ENCODE measurements at regions not wholly inside any gene's neighbourhood (a gene's known extent, or its start where the extent isn't known, plus 50 kb on each side); places are given as distances from the start of the nearest gene placed in this dataset.

DNA sequence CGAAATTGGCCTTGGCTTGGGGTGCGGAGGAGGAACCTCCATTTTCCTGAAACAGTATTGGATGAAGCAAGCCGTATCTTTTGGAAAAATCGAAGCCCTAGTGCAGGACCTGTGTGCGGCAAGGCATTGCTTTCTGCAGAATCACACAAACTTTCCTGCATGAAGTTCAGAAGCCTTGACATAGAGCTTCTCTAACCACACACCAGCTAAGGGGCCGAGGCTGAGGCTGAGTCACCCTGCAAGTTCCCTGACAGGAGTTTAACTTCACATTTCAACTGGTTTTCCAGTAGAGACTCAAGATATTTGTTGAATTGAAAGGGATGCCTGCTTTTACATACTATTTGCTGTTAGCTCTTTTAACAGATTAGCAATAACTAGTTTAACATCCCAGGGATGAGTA lies 67.8 kb downstream of the TCF20 start:
- Mint-ChIP-seq H3K9me3 (peaks cover 8% of the 10 kb centered on the region), H3K4me1 (no peaks in the 10 kb centered on the region), H3K36me3 (peaks cover 35% of the 10 kb centered on the region), H3K27ac (no peak overlapping the region), H3K4me3 (no peak overlapping the region), H3K27me3 (ENCODE audit: insufficient read depth, low read depth) (no peaks in the 10 kb centered on the region)
- Histone ChIP-seq H3K4me1 (no peaks in the 10 kb centered on the region), H3K27me3 (no peaks in the 10 kb centered on the region), H2AFZ (replicated peaks) (no peak overlapping the region), H3K4me3 (no peak overlapping the region), H3K9me3 (ENCODE audit: low read depth) (no peaks in the 10 kb centered on the region), H3K9ac (no peak overlapping the region), H3K79me2 (ENCODE audit: low read depth) (peaks cover 96% of the 10 kb centered on the region), H4K20me1 (ENCODE audit: low read depth) (peaks cover 72% of the 10 kb centered on the region), H3K27ac (no peak overlapping the region), H3F3A (ENCODE audit: low read depth) (no peaks in the 10 kb centered on the region), H3K4me2 (no peak overlapping the region), H3K36me3 (no peaks in the 10 kb centered on the region)
- TF ChIP-seq EZH2 (IDR thresholded peaks at IDR 0.05) (no peak), EZH2phosphoT487 (IDR thresholded peaks at IDR 0.05) (no peak)
- TF ChIP-seq, protein P1, sequence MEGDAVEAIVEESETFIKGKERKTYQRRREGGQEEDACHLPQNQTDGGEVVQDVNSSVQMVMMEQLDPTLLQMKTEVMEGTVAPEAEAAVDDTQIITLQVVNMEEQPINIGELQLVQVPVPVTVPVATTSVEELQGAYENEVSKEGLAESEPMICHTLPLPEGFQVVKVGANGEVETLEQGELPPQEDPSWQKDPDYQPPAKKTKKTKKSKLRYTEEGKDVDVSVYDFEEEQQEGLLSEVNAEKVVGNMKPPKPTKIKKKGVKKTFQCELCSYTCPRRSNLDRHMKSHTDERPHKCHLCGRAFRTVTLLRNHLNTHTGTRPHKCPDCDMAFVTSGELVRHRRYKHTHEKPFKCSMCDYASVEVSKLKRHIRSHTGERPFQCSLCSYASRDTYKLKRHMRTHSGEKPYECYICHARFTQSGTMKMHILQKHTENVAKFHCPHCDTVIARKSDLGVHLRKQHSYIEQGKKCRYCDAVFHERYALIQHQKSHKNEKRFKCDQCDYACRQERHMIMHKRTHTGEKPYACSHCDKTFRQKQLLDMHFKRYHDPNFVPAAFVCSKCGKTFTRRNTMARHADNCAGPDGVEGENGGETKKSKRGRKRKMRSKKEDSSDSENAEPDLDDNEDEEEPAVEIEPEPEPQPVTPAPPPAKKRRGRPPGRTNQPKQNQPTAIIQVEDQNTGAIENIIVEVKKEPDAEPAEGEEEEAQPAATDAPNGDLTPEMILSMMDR (IDR thresholded peaks at IDR 0.05), result no peak
- no peak for DNase-seq (ENCODE audit: low spot score)

DNA sequence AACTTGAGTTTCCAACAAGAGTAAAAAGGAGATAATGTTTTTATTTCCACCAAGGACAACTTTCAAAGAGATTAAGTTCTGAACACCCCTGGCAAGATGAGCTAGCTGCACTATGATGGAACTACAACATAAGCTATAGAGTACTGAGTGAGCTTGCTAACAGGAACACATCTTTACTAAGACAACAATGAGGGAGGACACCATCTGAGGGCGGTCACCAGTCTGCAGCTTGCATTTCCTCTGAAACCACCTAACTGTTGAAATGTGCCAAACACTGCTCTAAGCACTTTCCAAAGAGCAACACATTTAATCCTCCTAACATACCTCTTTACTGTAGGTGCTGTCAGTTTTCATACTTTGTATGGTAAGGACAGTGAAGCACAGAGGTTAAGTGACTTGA lies 68.4 kb downstream of the TCF20 start:
- Histone ChIP-seq H3K4me3 (no peak overlapping the region), H3K27ac (no peak overlapping the region), H3K79me2 (ENCODE audit: low read depth) (peaks cover 94% of the 10 kb centered on the region), H3K4me2 (no peak overlapping the region), H4K20me1 (ENCODE audit: low read depth) (peaks cover 70% of the 10 kb centered on the region), H3K27me3 (no peaks in the 10 kb centered on the region), H2AFZ (replicated peaks) (no peak overlapping the region), H3F3A (ENCODE audit: low read depth) (no peaks in the 10 kb centered on the region), H3K36me3 (no peaks in the 10 kb centered on the region), H3K9ac (no peak overlapping the region), H3K9me3 (ENCODE audit: low read depth) (no peaks in the 10 kb centered on the region), H3K4me1 (no peaks in the 10 kb centered on the region)
- no peaks in the 10 kb centered on the region for H3K4me1 Mint-ChIP-seq
- TF ChIP-seq EZH2 (IDR thresholded peaks at IDR 0.05), result no peak
- TF ChIP-seq, protein P1 (IDR thresholded peaks at IDR 0.05), result no peak
- no peak for TF ChIP-seq EZH2phosphoT487 (IDR thresholded peaks at IDR 0.05)
- H3K36me3 Mint-ChIP-seq, result peaks cover 35% of the 10 kb centered on the region
- no peak overlapping the region for H3K27ac Mint-ChIP-seq
- DNase-seq (ENCODE audit: low spot score), result no peak
- H3K9me3 Mint-ChIP-seq, result peaks cover 8% of the 10 kb centered on the region
- H3K27me3 Mint-ChIP-seq (ENCODE audit: insufficient read depth, low read depth), result no peaks in the 10 kb centered on the region
- H3K4me3 Mint-ChIP-seq, result no peak overlapping the region

DNA sequence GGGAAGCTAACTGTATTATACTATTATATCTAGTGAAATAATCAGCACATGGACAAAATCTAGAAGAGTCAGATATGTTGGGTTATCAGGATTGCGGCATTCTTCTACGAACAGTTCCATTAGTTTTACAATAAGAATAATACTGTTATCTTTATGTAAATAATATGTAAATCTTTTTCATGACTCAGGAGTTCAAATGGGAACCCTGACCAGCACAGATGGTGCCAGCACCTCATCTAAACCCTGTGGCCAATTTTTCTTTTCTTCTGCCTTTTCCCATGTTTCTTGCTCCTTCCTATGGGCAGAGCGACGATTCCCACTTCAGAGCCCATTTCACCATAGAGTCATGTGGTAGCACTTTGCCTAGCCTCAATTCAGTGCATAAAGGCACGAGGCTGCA lies 68.4 kb upstream of the CYP2D6 start:
- no peaks in the 10 kb centered on the region for H3K27me3 ChIP-seq
- H3K4me1 ChIP-seq, result no peaks in the 10 kb centered on the region
- Mint-ChIP-seq H3K4me1 (peaks cover 13% of the 10 kb centered on the region), H3K27me3 (ENCODE audit: insufficient read depth, low read depth) (no peaks in the 10 kb centered on the region), H3K27ac (no peak overlapping the region), H3K36me3 (peaks cover 28% of the 10 kb centered on the region), H3K4me3 (no peak overlapping the region), H3K9me3 (peaks cover 8% of the 10 kb centered on the region)
- H3K36me3 ChIP-seq, result no peaks in the 10 kb centered on the region
- no peak overlapping the region for H3K27ac ChIP-seq
- peaks cover 69% of the 10 kb centered on the region for H4K20me1 ChIP-seq (ENCODE audit: low read depth)
- no peak for DNase-seq (ENCODE audit: low spot score)
- H3K9me3 ChIP-seq (ENCODE audit: low read depth), result no peaks in the 10 kb centered on the region
- H2AFZ ChIP-seq (replicated peaks), result no peak overlapping the region
- H3K9ac ChIP-seq, result no peak overlapping the region
- H3F3A ChIP-seq (ENCODE audit: low read depth), result no peaks in the 10 kb centered on the region
- peaks cover 92% of the 10 kb centered on the region for H3K79me2 ChIP-seq (ENCODE audit: low read depth)
- no peak overlapping the region for H3K4me2 ChIP-seq
- no peak overlapping the region for H3K4me3 ChIP-seq
- TF ChIP-seq EZH2 (IDR thresholded peaks at IDR 0.05), result no peak
- TF ChIP-seq, protein P1 (IDR thresholded peaks at IDR 0.05), result no peak
- TF ChIP-seq EZH2phosphoT487 (IDR thresholded peaks at IDR 0.05), result no peak
